MM.1S (cell line): ENCODE measurements at regions not wholly inside any gene's neighbourhood (a gene's known extent, or its start where the extent isn't known, plus 50 kb on each side); places are given as distances from the start of the nearest gene placed in this dataset.

Experiments used
- DNase-seq: peaks from one replicate; pipeline ENCODE4 v3.0.0-alpha.2; 2015
- H2AFZ ChIP-seq: fragments of 300-600 bp; sonication (generic); 2 replicates; pipeline ENCODE4 v1.6.0; 2016; ENCODE audit warnings: antibody characterized with exemption, low read length
- H3F3A ChIP-seq: fragments of 300-600 bp; sonication (generic); 2 replicates; pipeline ENCODE4 v1.6.1; 2016; ENCODE audit warnings: mild to moderate bottlenecking, antibody characterized with exemption, low read length, moderate library complexity, mixed read lengths; ENCODE audit not compliant: insufficient read depth
- H3K27ac ChIP-seq: fragments of 300-600 bp; sonication (generic); 2 replicates; pipeline ENCODE4 v1.5.1; 2016; ENCODE audit warnings: mild to moderate bottlenecking, low read length
- H3K27me3 ChIP-seq: fragments of 300-600 bp; sonication (generic); replicated peaks from 2 replicates; pipeline ENCODE4 v1.6.0; 2016; ENCODE audit warnings: low read length; ENCODE audit not compliant: insufficient read depth
- H3K36me3 ChIP-seq: fragments of 300-600 bp; sonication (generic); replicated peaks from 2 replicates; pipeline ENCODE4 v1.6.1; 2016; ENCODE audit warnings: mild to moderate bottlenecking, low read length, mixed read lengths; ENCODE audit not compliant: insufficient read depth
- H3K4me1 ChIP-seq: fragments of 300-600 bp; sonication (generic); 2 replicates; pipeline ENCODE4 v1.6.1; 2016; ENCODE audit warnings: low read length, mixed read lengths
- H3K4me2 ChIP-seq: fragments of 300-600 bp; sonication (generic); 2 replicates; pipeline ENCODE4 v1.6.0; 2016; ENCODE audit warnings: low read depth, low read length
- H3K4me3 ChIP-seq: fragments of 300-600 bp; sonication (generic); 2 replicates; pipeline ENCODE4 v1.5.1; 2016; ENCODE audit warnings: low read length, mixed read lengths
- H3K79me2 ChIP-seq: fragments of 300-600 bp; sonication (generic); 2 replicates; pipeline ENCODE4 v1.6.1; 2016; ENCODE audit warnings: mixed run types, low read length, mixed read lengths
- H3K9ac ChIP-seq: fragments of 300-600 bp; sonication (generic); 2 replicates; pipeline ENCODE4 v1.6.1; 2016; ENCODE audit warnings: low read length, mixed read lengths
- H3K9me2 ChIP-seq: fragments of 300-600 bp; sonication (generic); replicated peaks from 2 replicates; pipeline ENCODE4 v1.6.1; 2016; ENCODE audit warnings: mild to moderate bottlenecking, low read length, mixed read lengths; ENCODE audit not compliant: insufficient read depth
- H3K9me3 ChIP-seq: fragments of 300-600 bp; sonication (generic); replicated peaks from 2 replicates; pipeline ENCODE4 v1.6.1; 2016; ENCODE audit warnings: mild to moderate bottlenecking, low read length, mixed read lengths; ENCODE audit not compliant: insufficient read depth
- H4K20me1 ChIP-seq: fragments of 300-600 bp; sonication (generic); 2 replicates; pipeline ENCODE4 v1.6.1; 2016; ENCODE audit warnings: mild to moderate bottlenecking, low read length, moderate library complexity, mixed read lengths; ENCODE audit not compliant: insufficient read depth
- CTCF ChIP-seq: fragments of 300-600 bp; sonication (generic); IDR thresholded peaks from 2 replicates; pipeline ENCODE4 v1.5.1; 2016; ENCODE audit warnings: antibody characterized with exemption, low read length, mixed read lengths
- EZH2 ChIP-seq: fragments of 300-600 bp; sonication (generic); optimal IDR thresholded peaks from 2 replicates; pipeline ENCODE3; 2017; ENCODE audit warnings: low read depth, mild to moderate bottlenecking, antibody characterized with exemption, low read length, mixed read lengths
- EZH2phosphoT487 ChIP-seq: fragments of 300-600 bp; sonication (generic); IDR thresholded peaks from 2 replicates; pipeline ENCODE4 v1.6.1; 2018; ENCODE audit warnings: antibody characterized with exemption, low read length

DNA sequence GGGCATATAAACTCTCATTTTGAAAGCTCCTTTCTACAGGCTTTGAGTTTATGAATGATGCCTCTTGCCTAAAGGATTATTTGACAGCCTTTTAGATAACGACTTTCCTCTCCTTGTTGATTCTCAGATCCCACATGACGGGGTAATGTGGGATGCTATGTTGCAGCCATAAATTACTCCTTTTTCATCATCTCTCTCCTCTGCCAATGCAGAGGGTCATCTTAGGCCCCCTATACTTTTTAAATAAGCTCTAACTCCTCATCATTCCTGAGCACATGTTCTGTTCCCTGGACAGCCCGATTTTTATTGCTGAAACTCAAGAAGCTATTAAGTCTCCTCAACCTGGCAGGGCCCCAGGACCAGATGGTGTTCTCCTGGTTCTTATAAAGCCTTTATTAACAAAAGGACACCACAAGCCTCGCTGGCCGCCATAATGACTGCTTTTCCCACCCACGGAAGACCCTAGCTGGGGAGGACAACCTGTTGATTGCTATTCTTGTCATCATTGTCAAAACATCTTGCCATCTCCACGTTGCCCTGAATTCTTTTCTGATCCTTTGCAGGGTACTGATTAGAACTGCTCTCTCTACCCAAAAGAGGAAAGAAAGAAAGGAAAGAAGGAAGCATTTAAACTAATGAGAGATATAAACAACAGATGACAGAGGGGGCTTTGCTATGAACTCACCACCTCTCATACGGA lies 150.7 kb downstream of the DHX15 start:
- Histone ChIP-seq H3K36me3 (no peaks in the 10 kb centered on the region), H3K9me3 (no peaks in the 10 kb centered on the region), H3K27me3 (no peaks in the 10 kb centered on the region), H3K4me1 (no peaks in the 10 kb centered on the region), H3K79me2 (no peaks in the 10 kb centered on the region), H4K20me1 (no peaks in the 10 kb centered on the region), H3K4me2 (no peak overlapping the region), H3K27ac (no peak overlapping the region), H3K9me2 (no peaks in the 10 kb centered on the region), H3K9ac (no peak overlapping the region), H3F3A (no peaks in the 10 kb centered on the region), H2AFZ (no peak overlapping the region), H3K4me3 (no peak overlapping the region)
- DNase-seq: no peak
- no peak for TF ChIP-seq EZH2
- TF ChIP-seq EZH2phosphoT487: no peak
- no peak for TF ChIP-seq CTCF

DNA sequence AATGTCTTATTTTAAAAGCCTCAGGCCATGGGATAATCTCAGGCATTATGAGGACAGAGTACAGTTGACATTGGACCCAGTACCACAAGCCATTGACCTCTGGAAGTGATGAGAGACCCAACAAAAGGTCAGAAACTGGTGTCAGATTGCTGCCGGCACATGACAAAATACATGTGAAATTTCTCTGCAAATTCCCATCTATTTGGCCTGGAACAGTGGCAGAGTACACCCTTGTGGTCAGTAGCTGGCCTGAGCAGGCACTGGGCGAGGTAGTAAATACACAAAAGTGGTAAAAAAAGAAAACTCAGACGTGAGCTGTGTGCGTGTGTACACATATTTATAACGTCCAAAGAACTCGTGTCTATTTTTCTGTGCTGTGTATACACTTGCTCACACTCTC lies 155.5 kb downstream of the DHX15 start:
- H3K79me2 ChIP-seq: no peaks in the 10 kb centered on the region
- H4K20me1 ChIP-seq: no peaks in the 10 kb centered on the region
- no peak overlapping the region for H3K27ac ChIP-seq
- no peak for TF ChIP-seq EZH2phosphoT487
- no peak for TF ChIP-seq EZH2
- no peak for TF ChIP-seq CTCF
- no peaks in the 10 kb centered on the region for H3F3A ChIP-seq
- H3K9me3 ChIP-seq: no peaks in the 10 kb centered on the region
- DNase-seq: no peak
- H3K4me2 ChIP-seq: no peak overlapping the region
- no peaks in the 10 kb centered on the region for H3K4me1 ChIP-seq
- H3K9ac ChIP-seq: no peak overlapping the region
- H3K9me2 ChIP-seq: no peaks in the 10 kb centered on the region
- H3K36me3 ChIP-seq: no peaks in the 10 kb centered on the region
- no peak overlapping the region for H2AFZ ChIP-seq
- no peak overlapping the region for H3K4me3 ChIP-seq
- no peaks in the 10 kb centered on the region for H3K27me3 ChIP-seq

DNA sequence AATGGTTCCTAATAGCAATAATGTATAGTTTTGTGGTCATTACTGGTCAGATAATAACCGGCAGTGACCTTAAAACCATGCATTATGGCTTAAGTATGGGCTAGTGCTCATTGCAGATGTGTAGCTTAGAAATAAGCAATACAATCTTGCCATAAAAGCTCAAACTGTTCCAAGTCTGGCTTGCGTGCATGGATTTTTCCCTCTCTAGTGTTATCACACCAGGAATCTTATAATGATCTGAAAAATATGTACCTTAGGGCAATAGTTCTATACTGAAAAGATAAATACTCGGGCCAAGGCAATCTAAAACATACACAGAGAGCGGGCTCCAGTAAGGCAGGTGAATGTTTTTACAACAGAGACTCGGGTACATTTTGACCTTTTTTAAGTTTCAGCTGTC lies 157.8 kb downstream of the DHX15 start:
- no peaks in the 10 kb centered on the region for H3K79me2 ChIP-seq
- TF ChIP-seq EZH2phosphoT487: no peak
- no peak for TF ChIP-seq CTCF
- TF ChIP-seq EZH2: no peak
- H3K4me1 ChIP-seq: no peaks in the 10 kb centered on the region
- DNase-seq: no peak
- no peaks in the 10 kb centered on the region for H3K9me3 ChIP-seq
- no peak overlapping the region for H3K4me2 ChIP-seq
- H4K20me1 ChIP-seq: no peaks in the 10 kb centered on the region
- H2AFZ ChIP-seq: no peak overlapping the region
- no peak overlapping the region for H3K27ac ChIP-seq
- no peaks in the 10 kb centered on the region for H3K27me3 ChIP-seq
- H3K36me3 ChIP-seq: no peaks in the 10 kb centered on the region
- no peaks in the 10 kb centered on the region for H3K9me2 ChIP-seq
- no peak overlapping the region for H3K4me3 ChIP-seq
- no peaks in the 10 kb centered on the region for H3F3A ChIP-seq
- H3K9ac ChIP-seq: no peak overlapping the region
